HG02973 (cell line): ENCODE measurements at regions not wholly inside any gene's neighbourhood (a gene's known extent, or its start where the extent isn't known, plus 50 kb on each side); places are given as distances from the start of the nearest gene placed in this dataset.
"Not testable (repeated sequence)": the region's sequence is repeated elsewhere in the genome, so short reads cannot be mapped to it uniquely, and the experiment has no call there.

Experiments
- ATAC-seq: cut with Tn5 transposase; IDR thresholded peaks from one replicate; pipeline ENCODE4 v1.9.1; 2021; ENCODE audit warnings: moderate library complexity; ENCODE audit not compliant: unreplicated experiment

- ATAC-seq: no peak
Observed at GRCh38 chr7:68839014-68839413, 759.3 kb upstream of the AUTS2 start.

- ATAC-seq: no peak
Observed at GRCh38 chr7:68840991-68841390, 757.3 kb upstream of the AUTS2 start.

- not testable (repeated sequence) for ATAC-seq
Observed at GRCh38 chr7:68843985-68844384, 754.3 kb upstream of the AUTS2 start.

- no peak for ATAC-seq
Observed at GRCh38 chr7:68846811-68847325, 751.4 kb upstream of the AUTS2 start.

GRCh38 chr7:68853254-68853653, 745.0 kb upstream of the AUTS2 start:
- ATAC-seq: no peak

GRCh38 chr7:68857571-68857970, 740.7 kb upstream of the AUTS2 start:
- no peak for ATAC-seq

- ATAC-seq: no peak
Observed at GRCh38 chr7:68858497-68858896, 739.8 kb upstream of the AUTS2 start.

- no peak for ATAC-seq
Observed at GRCh38 chr7:68861171-68861570, 737.1 kb upstream of the AUTS2 start.

- ATAC-seq: no peak
Observed at GRCh38 chr7:68862261-68862660, 736.0 kb upstream of the AUTS2 start.

GRCh38 chr7:68862736-68863135, 735.5 kb upstream of the AUTS2 start:
- ATAC-seq: no peak

- ATAC-seq: no peak
Observed at GRCh38 chr7:68865351-68866199, 732.7 kb upstream of the AUTS2 start.

- ATAC-seq: no peak
Observed at GRCh38 chr7:68866200-68866570, 732.1 kb upstream of the AUTS2 start.

GRCh38 chr7:68866721-68867120, 731.6 kb upstream of the AUTS2 start:
- ATAC-seq: not testable (repeated sequence)

GRCh38 chr7:68868978-68869377, 729.3 kb upstream of the AUTS2 start:
- ATAC-seq: no peak

- ATAC-seq: no peak
Observed at GRCh38 chr7:68873616-68874015, 724.7 kb upstream of the AUTS2 start.

GRCh38 chr7:68875857-68876256, 722.4 kb upstream of the AUTS2 start:
- no peak for ATAC-seq

GRCh38 chr7:68887116-68887515, 711.2 kb upstream of the AUTS2 start:
- ATAC-seq: not testable (repeated sequence)

- no peak for ATAC-seq
Observed at GRCh38 chr7:68888971-68889385, 709.3 kb upstream of the AUTS2 start.

GRCh38 chr7:68892236-68892635, 706.0 kb upstream of the AUTS2 start:
- no peak for ATAC-seq

GRCh38 chr7:68893411-68893810, 704.9 kb upstream of the AUTS2 start:
- ATAC-seq: no peak

- ATAC-seq: not testable (repeated sequence)
Observed at GRCh38 chr7:68899156-68899555, 699.1 kb upstream of the AUTS2 start.

GRCh38 chr7:68900096-68900495, 698.2 kb upstream of the AUTS2 start:
- no peak for ATAC-seq

GRCh38 chr7:68904630-68905029, 693.6 kb upstream of the AUTS2 start:
- no peak for ATAC-seq
